Neutrophil (primary cell): ENCODE measurements at regions not wholly inside any gene's neighbourhood (a gene's known extent, or its start where the extent isn't known, plus 50 kb on each side); places are given as distances from the start of the nearest gene placed in this dataset.

Experiments used
- H3K27ac ChIP-seq: fragments of 200-600 bp; sonication (generic); 2 replicates; pipeline ENCODE4 v1.5.1; 2016; ENCODE audit warnings: mild to moderate bottlenecking, moderate library complexity
- H3K27me3 ChIP-seq: fragments of 200-600 bp; sonication (generic); 2 replicates; pipeline ENCODE4 v1.6.0; 2016; ENCODE audit warnings: mild to moderate bottlenecking
- H3K36me3 ChIP-seq: fragments of 200-600 bp; sonication (generic); 2 replicates; pipeline ENCODE4 v1.5.1; 2017
- H3K4me1 ChIP-seq, 2 experiments: fragments of 200-600 bp in 1 of 2; sonication (generic) in 1 of 2; 1 replicate in 1 of 2; 2 replicates in 1 of 2; pipeline versions ENCODE4 v1.5.1 to v1.6.1; 2013 to 2016; ENCODE audit warnings: low read depth in 1 of 2, low read length in 1 of 2, mild to moderate bottlenecking in 1 of 2, moderate library complexity in 1 of 2; ENCODE audit not compliant: control insufficient read depth in 1 of 2, insufficient read depth in 1 of 2
- H3K4me3 ChIP-seq, 2 experiments: fragments of 200-600 bp in 1 of 2; sonication (generic) in 1 of 2; 1 replicate in 1 of 2; 2 replicates in 1 of 2; pipeline ENCODE4 v1.5.1; 2013 to 2016; ENCODE audit warnings: low read depth in 1 of 2, low read length in 1 of 2, mild to moderate bottlenecking in 1 of 2, moderate library complexity in 1 of 2
- H3K9me3 ChIP-seq: fragments of 200-600 bp; sonication (generic); 2 replicates; pipeline ENCODE4 v1.5.1; 2016
- TF ChIP-seq, protein P1 (sequence below): fragments of 200-600 bp; sonication (generic); IDR thresholded peaks from 2 replicates; pipeline ENCODE4 v1.5.1; 2016; ENCODE audit warnings: antibody characterized with exemption

DNA sequence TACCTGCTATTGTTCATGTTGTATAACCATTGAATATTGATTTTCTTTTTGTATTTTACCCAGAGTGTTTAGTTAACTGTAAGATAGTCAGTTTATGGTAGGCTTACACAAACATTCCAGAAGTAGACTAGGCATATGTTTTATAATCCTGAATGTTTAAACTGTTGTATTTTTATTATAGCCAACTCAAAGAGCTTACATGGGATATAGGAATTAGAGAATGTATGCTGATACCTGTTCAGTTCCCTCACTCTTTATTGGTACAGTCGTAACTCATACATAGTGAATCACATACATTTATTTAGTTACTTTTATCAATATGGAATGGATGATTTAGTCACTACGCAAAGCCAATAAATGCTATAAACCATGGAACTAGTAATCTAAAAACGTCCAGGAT lies 657.9 kb downstream of the SLITRK5 start:
- TF ChIP-seq, protein P1, sequence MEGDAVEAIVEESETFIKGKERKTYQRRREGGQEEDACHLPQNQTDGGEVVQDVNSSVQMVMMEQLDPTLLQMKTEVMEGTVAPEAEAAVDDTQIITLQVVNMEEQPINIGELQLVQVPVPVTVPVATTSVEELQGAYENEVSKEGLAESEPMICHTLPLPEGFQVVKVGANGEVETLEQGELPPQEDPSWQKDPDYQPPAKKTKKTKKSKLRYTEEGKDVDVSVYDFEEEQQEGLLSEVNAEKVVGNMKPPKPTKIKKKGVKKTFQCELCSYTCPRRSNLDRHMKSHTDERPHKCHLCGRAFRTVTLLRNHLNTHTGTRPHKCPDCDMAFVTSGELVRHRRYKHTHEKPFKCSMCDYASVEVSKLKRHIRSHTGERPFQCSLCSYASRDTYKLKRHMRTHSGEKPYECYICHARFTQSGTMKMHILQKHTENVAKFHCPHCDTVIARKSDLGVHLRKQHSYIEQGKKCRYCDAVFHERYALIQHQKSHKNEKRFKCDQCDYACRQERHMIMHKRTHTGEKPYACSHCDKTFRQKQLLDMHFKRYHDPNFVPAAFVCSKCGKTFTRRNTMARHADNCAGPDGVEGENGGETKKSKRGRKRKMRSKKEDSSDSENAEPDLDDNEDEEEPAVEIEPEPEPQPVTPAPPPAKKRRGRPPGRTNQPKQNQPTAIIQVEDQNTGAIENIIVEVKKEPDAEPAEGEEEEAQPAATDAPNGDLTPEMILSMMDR = no peak
- no peaks in the 10 kb centered on the region for H3K27me3 ChIP-seq

DNA sequence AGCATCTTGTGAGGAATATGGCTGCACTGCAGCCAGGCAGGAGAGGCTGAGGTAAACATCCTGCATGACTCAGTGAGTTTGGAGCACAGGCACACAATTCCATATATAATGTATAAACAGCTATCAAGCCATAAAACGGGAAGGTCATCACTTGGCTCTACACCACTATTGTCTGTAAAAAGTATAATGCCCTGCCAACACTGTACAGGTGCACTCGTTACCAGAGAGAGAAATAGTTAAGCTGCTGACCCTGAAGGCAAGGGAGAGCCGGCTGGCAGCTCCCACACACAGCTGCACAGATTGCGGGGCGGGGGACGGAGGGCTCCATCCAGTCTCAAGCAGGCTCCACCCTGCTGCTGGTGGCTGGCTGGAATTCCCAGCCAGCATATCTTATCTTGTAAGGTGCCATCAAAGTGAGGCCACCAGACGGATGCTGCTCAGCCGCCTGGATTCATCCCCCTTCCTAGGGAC lies 668.1 kb downstream of the SLITRK5 start:
- H3K4me3 ChIP-seq = no peak overlapping the region
- TF ChIP-seq, protein P1 = no peak
- H3K36me3 ChIP-seq = no peaks in the 10 kb centered on the region
- no peak overlapping the region for H3K27ac ChIP-seq
- no peaks in the 10 kb centered on the region for H3K9me3 ChIP-seq
- no peaks in the 10 kb centered on the region for H3K4me1 ChIP-seq
- no peaks in the 10 kb centered on the region for H3K27me3 ChIP-seq

More for the DNA sequence above, 657.9 kb downstream of the SLITRK5 start:
- no peaks in the 10 kb centered on the region for H3K36me3 ChIP-seq
- H3K4me3 ChIP-seq = no peak overlapping the region
- no peaks in the 10 kb centered on the region for H3K4me1 ChIP-seq
- no peaks in the 10 kb centered on the region for H3K9me3 ChIP-seq
- H3K27ac ChIP-seq = no peak overlapping the region

GRCh38 chr13:88345171-88345847 lies 674.1 kb downstream of the SLITRK5 start:
- no peaks in the 10 kb centered on the region for H3K27me3 ChIP-seq
- no peaks in the 10 kb centered on the region for H3K36me3 ChIP-seq
- no peaks in the 10 kb centered on the region for H3K4me1 ChIP-seq
- TF ChIP-seq, protein P1 = no peak
- no peak overlapping the region for H3K27ac ChIP-seq
- no peak overlapping the region for H3K4me3 ChIP-seq
- H3K9me3 ChIP-seq = peaks cover 4% of the 10 kb centered on the region

- Histone ChIP-seq H3K4me3 (no peak overlapping the region), H3K4me1 (no peaks in the 10 kb centered on the region), H3K27ac (no peak overlapping the region), H3K36me3 (no peaks in the 10 kb centered on the region), H3K27me3 (no peaks in the 10 kb centered on the region), H3K9me3 (no peaks in the 10 kb centered on the region)
- TF ChIP-seq, protein P1 = no peak
Observed at GRCh38 chr13:88360761-88361160, 689.6 kb downstream of the SLITRK5 start.

GRCh38 chr13:88369866-88370265 lies 698.7 kb downstream of the SLITRK5 start:
- Histone ChIP-seq H3K4me3 (no peak overlapping the region), H3K27ac (no peak overlapping the region), H3K4me1 (no peaks in the 10 kb centered on the region), H3K36me3 (no peaks in the 10 kb centered on the region), H3K27me3 (no peaks in the 10 kb centered on the region), H3K9me3 (no peaks in the 10 kb centered on the region)
- TF ChIP-seq, protein P1 = no peak
